Femur (tissue), 1 donor: ENCODE measurements at regions not wholly inside any gene's neighbourhood (a gene's known extent, or its start where the extent isn't known, plus 50 kb on each side); places are given as distances from the start of the nearest gene placed in this dataset.
A peak's percentile ranks its signal among the peaks of the same experiment; 100 is the strongest.
"Not testable (repeated sequence)": the region's sequence is repeated elsewhere in the genome, so short reads cannot be mapped to it uniquely, and the experiment has no call there.

ENCODE experiments used
- DNase-seq: peaks from one replicate; pipeline ENCODE4 v3.0.0-alpha.2; 2017

DNA sequence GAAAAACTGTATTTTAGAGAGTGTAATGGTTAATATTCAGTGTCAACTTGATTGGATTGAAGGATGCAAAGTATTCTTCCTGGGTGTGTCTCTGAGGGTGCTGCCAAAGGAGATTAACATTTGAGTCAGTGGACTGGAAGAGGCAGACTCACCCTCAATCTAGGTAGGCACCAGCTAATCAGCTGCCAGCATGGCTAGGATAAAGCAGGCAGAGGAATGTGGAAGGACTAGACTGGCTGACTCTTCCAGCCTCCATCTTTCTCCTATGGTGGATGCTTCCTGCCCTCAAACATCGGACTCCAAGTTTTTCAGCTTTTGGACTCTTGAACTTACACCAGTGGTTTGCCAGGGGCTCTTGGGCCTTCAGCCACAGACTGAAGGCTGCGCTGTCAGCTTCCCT lies 740.3 kb downstream of the RNF144A start:
- DNase-seq = not testable (repeated sequence)

GRCh38 chr2:7658486-7658885 lies 741.3 kb downstream of the RNF144A start:
- no peak for DNase-seq

GRCh38 chr2:7660816-7661215 lies 743.6 kb downstream of the RNF144A start:
- no peak for DNase-seq

GRCh38 chr2:7661502-7661901 lies 744.3 kb downstream of the RNF144A start:
- no peak for DNase-seq

DNA sequence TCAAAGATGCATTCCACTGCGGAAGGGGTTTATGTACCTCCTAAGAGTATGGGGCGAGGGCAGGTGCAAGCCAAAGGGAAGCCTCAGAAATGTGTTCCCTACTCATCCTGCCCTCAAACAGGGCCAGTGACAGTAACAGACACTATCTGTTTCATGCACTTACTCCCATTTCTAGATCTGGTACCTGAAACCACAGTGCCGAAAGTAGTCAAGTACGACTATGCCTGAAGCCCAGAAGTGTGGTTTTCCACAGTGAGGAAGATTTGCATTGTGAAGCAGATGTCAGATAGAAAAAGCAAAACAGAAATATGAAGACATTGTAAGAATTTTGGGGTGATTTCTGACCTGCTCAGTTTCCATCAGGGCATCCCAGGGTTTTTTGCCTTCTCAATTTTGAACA lies 748.7 kb downstream of the RNF144A start:
- no peak for DNase-seq

- DNase-seq = no peak
These were observed 749.5 kb downstream of the RNF144A start for GRCh38 chr2:7666596-7667259.

- no peak for DNase-seq
These were observed 750.1 kb downstream of the RNF144A start for GRCh38 chr2:7667260-7667757.

GRCh38 chr2:7670905-7671641 lies 753.9 kb downstream of the RNF144A start:
- peak; percentile 26 for DNase-seq

GRCh38 chr2:7672027-7672684 lies 754.9 kb downstream of the RNF144A start:
- DNase-seq = no peak

DNA sequence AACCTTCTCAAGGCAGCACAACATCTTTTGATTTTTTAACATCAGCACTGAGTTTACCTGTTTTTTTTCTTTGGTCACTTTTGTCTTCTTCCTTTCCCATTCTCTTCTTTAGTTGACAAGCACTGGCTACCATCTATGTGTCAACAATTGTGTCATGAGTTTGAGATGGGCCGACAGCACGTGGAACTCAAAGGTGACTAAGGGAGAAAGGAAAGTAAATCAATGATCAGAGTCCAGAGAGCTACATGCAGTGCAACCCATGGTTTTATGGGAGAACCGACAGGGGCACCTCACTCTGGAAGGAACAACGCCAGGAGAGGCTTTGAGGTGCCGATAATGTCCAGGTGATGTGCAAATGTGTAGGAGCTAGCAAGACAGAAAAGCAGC lies 755.5 kb downstream of the RNF144A start:
- no peak for DNase-seq

DNA sequence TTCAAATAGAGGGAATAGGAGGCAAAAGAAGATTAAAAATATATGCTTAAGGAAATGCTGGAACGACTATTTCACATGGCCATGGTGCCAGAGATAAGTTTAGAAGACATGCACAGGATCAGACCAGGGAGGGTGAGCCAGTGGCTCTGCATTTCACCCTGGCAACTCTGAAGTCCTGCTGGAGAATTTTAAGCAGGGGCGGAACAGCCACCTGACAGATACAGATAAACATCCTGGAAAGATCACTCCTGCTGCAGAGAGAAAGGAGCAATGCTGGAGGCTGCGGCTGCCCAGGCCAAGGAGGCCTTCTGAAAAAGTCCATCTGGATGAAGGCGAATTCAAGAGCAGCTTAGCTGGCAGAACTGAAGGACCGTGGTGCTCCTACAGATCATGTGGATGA lies 755.9 kb downstream of the RNF144A start:
- DNase-seq = no peak

- no peak for DNase-seq
These were observed 756.6 kb downstream of the RNF144A start for GRCh38 chr2:7673853-7674252.

DNA sequence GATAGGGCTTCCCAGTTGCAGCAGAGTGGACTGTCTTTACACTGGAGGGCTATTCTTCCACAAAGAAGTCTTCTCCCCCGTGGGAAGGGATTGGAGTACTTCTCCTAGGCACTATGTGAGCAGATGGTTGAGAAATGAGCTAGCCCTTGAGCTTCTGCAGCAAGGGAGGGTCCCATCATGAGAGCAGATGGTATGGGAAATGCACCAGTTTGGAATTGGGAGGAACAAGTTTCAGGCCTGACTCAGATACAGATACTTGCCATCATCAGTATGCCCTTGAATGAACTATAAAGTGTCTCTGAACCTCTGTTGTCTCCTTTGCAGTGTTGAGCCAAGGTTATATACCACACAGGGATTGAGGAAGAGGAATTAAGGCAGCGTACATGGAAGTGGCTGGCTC lies 757.4 kb downstream of the RNF144A start:
- no peak for DNase-seq

GRCh38 chr2:7676714-7677113 lies 759.5 kb downstream of the RNF144A start:
- DNase-seq = no peak

DNA sequence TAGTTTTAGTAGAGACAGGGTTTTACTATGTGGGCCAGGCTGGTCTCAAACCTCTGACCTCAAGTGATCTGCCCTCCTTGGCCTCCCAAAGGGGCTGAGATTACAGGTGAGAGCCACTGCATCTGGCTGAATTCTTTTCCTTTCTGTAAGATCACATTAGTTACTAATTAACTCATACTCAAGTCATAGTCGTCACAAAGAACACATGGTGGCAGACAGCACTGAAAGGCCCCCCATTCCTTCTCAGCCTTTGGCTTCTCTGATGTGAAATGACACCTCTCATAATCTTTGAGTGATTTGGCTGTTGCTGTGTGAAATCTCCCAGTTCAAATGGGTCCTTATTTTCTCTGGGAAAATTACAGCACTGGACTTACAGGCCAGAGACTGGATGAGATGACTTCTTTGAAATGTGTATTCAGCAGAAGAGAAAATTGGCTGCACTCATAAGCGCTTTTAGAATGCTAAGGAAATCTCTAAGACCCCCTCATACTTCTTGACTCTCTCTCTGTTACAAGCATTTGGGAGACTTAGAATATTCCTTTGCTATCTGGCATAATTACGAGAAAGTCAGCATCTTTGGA lies 764.8 kb downstream of the RNF144A start:
- no peak for DNase-seq

DNA sequence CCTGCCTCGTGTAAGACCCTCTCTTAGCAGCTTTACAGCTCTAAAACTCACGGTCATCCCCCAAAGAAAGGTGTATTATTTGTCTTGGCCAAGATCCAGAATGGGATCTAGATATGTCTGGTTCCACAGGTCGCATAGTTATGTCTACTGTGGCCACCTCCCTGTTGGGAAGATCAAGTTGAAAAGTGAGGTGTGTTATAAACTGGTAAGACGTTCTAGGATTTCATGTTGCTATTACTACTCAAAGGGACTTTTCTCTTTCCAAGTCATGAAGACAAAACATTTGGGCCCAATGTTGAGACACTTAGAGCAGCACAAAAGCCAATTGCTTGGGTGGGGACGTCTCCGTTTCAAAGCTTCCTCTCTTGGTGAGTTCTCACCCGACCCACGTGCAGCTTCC lies 766.0 kb downstream of the RNF144A start:
- no peak for DNase-seq

GRCh38 chr2:7683708-7684107 lies 766.5 kb downstream of the RNF144A start:
- DNase-seq = no peak

GRCh38 chr2:7685342-7686015 lies 768.3 kb downstream of the RNF144A start:
- no peak for DNase-seq

DNA sequence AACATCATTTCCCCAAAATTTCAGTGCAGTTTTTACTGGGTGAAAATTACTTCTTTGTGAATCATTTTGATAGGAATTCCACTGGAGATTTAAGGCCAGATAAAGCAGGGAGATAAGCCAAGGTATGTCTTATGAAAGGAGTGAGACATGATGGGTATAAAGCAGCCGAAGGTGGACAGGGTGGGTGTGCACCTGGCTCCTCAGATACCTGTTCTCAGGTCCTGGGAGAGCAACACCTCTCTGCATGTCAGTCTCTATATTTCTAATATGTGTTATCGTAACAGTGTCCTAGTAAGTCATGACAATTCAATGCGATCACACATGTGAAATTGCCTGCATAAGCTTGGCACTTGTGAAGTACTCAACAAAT lies 768.8 kb downstream of the RNF144A start:
- DNase-seq = no peak

DNA sequence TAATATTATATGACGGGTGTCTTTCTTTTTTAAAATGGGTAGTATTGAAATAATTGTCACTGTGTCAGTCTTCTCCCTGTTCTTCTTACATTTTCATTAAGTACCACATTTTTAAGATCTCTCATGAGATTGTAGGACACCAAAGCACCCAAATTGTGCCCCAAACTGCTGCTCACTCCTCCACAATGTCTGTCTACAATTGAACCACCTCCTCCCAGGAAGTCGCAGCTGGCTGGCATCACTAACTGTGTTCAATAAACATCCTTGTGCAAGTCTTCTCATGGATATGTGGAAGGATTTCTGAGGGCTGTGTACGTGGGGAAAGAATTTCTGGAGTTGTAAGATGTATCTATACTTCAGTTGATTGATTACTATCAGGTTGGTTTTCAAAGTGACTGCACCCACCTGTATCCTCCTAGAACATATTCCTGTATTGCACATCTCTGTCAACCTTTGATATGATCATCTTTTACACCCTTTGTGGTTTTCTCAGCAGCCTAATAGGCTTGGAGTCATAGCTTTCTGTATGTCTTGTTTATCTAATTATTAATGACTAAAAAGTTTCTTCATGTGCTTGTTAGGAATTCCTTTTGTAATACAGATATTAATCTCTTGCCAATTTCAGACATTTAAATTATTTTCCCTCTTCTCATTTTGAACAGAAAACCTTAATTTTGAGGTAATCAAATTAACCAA lies 774.9 kb downstream of the RNF144A start:
- DNase-seq = no peak

DNA sequence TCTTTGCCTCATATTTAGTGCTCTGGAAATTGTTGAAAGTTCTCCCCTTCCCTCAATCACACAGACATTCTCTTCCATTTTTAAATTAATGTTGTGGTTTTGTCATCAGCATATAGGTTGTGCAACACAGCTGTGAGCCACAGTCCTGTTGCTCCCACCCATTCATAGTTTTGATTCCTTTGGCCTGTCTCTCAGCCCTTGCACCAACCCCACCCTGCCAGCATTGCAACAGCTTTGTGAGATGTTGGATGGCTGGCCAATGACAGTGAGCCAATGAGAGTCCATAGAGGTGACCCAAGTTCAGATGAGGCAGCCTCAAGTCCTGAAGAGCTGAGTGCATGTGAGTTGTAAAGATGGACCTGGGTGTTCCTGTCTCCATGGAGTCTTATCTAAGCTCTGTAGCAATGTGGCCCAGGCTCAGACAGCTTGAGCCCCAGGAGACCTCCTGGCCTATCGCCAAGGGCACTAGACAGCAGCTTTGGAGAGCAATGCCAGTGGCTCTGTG lies 775.5 kb downstream of the RNF144A start:
- no peak for DNase-seq
